T-cell (primary cell): ENCODE measurements at regions not wholly inside any gene's neighbourhood (a gene's known extent, or its start where the extent isn't known, plus 50 kb on each side); places are given as distances from the start of the nearest gene placed in this dataset.

Experiments used
- ATAC-seq, 4 experiments: fragments of 200-7000 bp in 3 of 4; fragments of 150-1000 bp in 1 of 4; cut with Tn5 transposase; replicated peaks in 1 of 4; 1 replicate in 3 of 4; 2 replicates in 1 of 4; pipeline ENCODE4 v1.10.0; 2021; ENCODE audit warnings: moderate library complexity in 3 of 4, mild to moderate bottlenecking in 2 of 4, moderate number of reproducible peaks in 1 of 4
- CTCF ChIA-PET, 2 donors: fragments of 300-600 bp; sonication (Branson Sonifier 250); formaldehyde crosslinking; loops; one replicate each; lab custom pipeline; 2022; ENCODE audit warnings: antibody characterized with exemption in 2 of 2; lab: Charles Lee
- POLR2A ChIA-PET, 2 donors: fragments of 300-600 bp; sonication (Branson Sonifier 250); formaldehyde crosslinking; loops; one replicate each; lab custom pipeline; 2022; ENCODE audit warnings: antibody characterized with exemption in 2 of 2; lab: Charles Lee
- DNase-seq, 35 experiments: peaks; one replicate each; pipeline versions ENCODE4 v3.0.0 to v3.0.0-alpha.2; 2013 to 2023
- H3K27ac ChIP-seq: one replicate; pipeline ENCODE4 v1.5.1; 2013; ENCODE audit warnings: low read length
- H3K27me3 ChIP-seq, 2 experiments: replicated peaks in 1 of 2; 1 replicate in 1 of 2; 2 replicates in 1 of 2; pipeline versions ENCODE4 v1.6.1 to v1.7.0; 2013; ENCODE audit warnings: low read length in 1 of 2, mixed read lengths in 1 of 2; ENCODE audit not compliant: control insufficient read depth in 2 of 2, insufficient read depth in 2 of 2; ENCODE audit errors: extremely low read depth in 1 of 2
- H3K36me3 ChIP-seq, 2 donors: 1 replicate in 1 of 2; 2 replicates in 1 of 2; pipeline versions ENCODE4 v1.6.1 to v1.7.0; 2013; ENCODE audit warnings: low read length in 1 of 2; ENCODE audit not compliant: control insufficient read depth in 2 of 2, insufficient read depth in 1 of 2; ENCODE audit errors: extremely low read depth in 1 of 2
- H3K4me1 ChIP-seq, 2 experiments: 1 replicate in 1 of 2; 2 replicates in 1 of 2; pipeline versions ENCODE4 v1.6.1 to v1.7.0; 2013; ENCODE audit warnings: low read length in 2 of 2, mixed read lengths in 1 of 2; ENCODE audit not compliant: insufficient read depth in 2 of 2, control insufficient read depth in 1 of 2; ENCODE audit errors: extremely low read depth in 1 of 2
- H3K4me3 ChIP-seq, 2 donors: 1 replicate in 1 of 2; 2 replicates in 1 of 2; pipeline versions ENCODE4 v1.5.1 to v1.7.0; 2013; ENCODE audit warnings: mild to moderate bottlenecking in 2 of 2, low read length in 1 of 2, moderate library complexity in 1 of 2; ENCODE audit not compliant: control insufficient read depth in 1 of 2; ENCODE audit errors: extremely low read depth in 1 of 2
- H3K9me3 ChIP-seq: 2 replicates; pipeline ENCODE4 v1.7.0; 2013
- H3K27ac Mint-ChIP-seq, 2 donors: one replicate each; pipeline ENCODE4 v1.8.0; 2020 to 2021; ENCODE audit warnings: mild to moderate bottlenecking in 2 of 2, mixed read lengths in 2 of 2
- H3K27me3 Mint-ChIP-seq, 2 donors: one replicate each; pipeline ENCODE4 v1.8.0; 2021 to 2022; ENCODE audit warnings: mixed read lengths in 2 of 2
- H3K36me3 Mint-ChIP-seq: one replicate; pipeline ENCODE4 v1.8.0; 2021; ENCODE audit warnings: mixed read lengths
- H3K4me1 Mint-ChIP-seq, 3 donors: one replicate each; pipeline ENCODE4 v1.8.0; 2020 to 2022; ENCODE audit warnings: mixed read lengths in 3 of 3, mild to moderate bottlenecking in 1 of 3
- H3K4me3 Mint-ChIP-seq, 3 donors: one replicate each; pipeline ENCODE4 v1.8.0; 2020 to 2022; ENCODE audit warnings: mild to moderate bottlenecking in 3 of 3, mixed read lengths in 3 of 3, moderate library complexity in 3 of 3
- H3K9me3 Mint-ChIP-seq, 3 donors: one replicate each; pipeline ENCODE4 v1.8.0; 2020 to 2022; ENCODE audit warnings: mixed read lengths in 3 of 3
- WGBS: methylation state at CpG from one replicate; pipeline ENCODE4 v1.1.5; 2013; ENCODE audit warnings: missing lambda C conversion rate; ENCODE audit not compliant: insufficient coverage; 5-methylcytosine and 5-hydroxymethylcytosine counted together

DNA sequence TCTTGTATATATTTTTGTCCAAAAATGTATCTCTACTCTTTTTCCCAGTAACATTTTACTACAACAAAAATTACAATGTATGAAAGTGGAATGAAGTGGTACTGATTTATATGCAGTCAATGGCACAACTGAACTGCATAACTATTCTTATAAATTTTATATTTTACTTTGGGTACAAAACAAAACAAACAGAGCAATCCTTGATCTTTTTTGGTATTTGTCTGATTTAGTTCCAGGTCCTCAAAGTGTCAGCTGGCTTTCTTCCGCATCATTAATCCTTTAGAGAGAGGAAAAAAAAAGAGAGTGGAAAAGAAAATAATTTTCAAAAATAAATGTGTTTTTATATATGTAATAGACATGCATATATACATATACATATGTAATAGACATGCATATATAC lies 252.4 kb upstream of the SLIT2 start:
- H3K27ac Mint-ChIP-seq, result no peak overlapping the region
- no CpG with 5 or more reads among the region's 1 CpG for WGBS
- no peaks in the 10 kb centered on the region for H3K4me1 ChIP-seq
- ChIA-PET CTCF (no interaction called here), POLR2A (no interaction called here)
- no peak overlapping the region for H3K4me3 ChIP-seq
- H3K27ac ChIP-seq, result no peak overlapping the region
- no peak for DNase-seq
- no peak for ATAC-seq
- H3K9me3 ChIP-seq, result no peaks in the 10 kb centered on the region
- no peaks in the 10 kb centered on the region for H3K36me3 Mint-ChIP-seq
- no peaks in the 10 kb centered on the region for H3K4me1 Mint-ChIP-seq
- H3K27me3 ChIP-seq, result no peaks in the 10 kb centered on the region
- H3K36me3 ChIP-seq, result no peaks in the 10 kb centered on the region
- H3K4me3 Mint-ChIP-seq, result no peak overlapping the region
- H3K9me3 Mint-ChIP-seq, result peaks cover 7 to 17% (median 8%) of the 10 kb centered on the region in 3 donors
- no peaks in the 10 kb centered on the region for H3K27me3 Mint-ChIP-seq

DNA sequence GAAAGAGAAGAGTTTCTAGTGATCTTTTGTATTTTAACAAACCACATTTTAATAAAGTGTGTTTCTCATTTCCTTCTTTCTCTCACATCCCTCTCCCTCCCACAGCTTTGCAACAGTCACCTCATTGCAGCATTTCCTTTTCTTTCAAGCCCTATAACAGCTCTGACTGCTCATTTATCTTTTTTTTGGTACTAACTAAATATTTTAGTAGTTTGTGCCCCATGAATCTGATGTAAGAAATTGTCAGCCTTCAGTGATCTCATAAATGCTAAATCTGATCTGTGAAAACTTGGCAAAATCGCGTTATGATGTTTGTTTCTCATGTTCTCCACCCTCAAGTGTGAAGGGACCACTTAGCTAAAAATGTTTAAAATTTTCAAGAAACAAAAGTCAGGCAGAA lies 258.5 kb upstream of the SLIT2 start:
- WGBS, result no CpG with 5 or more reads among the region's 2 CpGs
- no peaks in the 10 kb centered on the region for H3K36me3 ChIP-seq

DNA sequence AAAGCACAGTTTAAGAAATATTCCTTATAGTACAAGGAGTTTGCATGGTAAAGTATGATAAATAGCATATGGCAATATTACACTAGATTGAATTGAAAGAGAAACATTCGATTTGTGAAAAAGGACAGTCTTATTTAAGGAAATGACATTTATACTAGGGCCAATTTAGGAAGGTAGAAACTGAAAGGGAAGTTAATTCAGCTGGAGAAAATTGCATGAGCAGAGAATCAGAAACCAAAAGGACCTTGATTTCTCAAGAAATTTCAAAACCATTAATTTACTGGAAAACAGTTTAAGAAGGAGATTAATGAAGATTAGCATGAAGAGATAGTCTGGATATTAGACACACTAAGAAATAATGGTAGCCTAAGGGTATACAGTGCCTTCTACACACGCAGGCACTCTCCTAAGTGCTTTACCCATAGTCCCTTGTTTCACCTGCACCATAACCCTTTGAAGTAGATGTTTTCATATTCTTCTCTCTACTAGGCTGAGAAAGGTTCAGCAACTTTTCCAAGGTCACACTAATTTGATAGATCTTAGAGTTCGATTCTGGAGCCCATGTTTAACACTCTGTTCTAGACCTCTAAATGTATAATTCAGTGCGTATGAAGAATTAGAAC lies 259.1 kb upstream of the SLIT2 start:
- DNase-seq, result no peak
- Histone ChIP-seq H3K4me3 (no peak overlapping the region), H3K4me1 (no peaks in the 10 kb centered on the region), H3K9me3 (no peaks in the 10 kb centered on the region), H3K36me3 (no peaks in the 10 kb centered on the region), H3K27ac (no peak overlapping the region), H3K27me3 (no peaks in the 10 kb centered on the region)
- no peaks in the 10 kb centered on the region for H3K4me1 Mint-ChIP-seq
- CTCF ChIA-PET, result no interaction called here
- no peak for ATAC-seq
- no peak overlapping the region for H3K4me3 Mint-ChIP-seq
- WGBS, result 80% methylated on average over 1 of the region's 4 CpGs
- POLR2A ChIA-PET, result no interaction called here
- H3K27ac Mint-ChIP-seq, result no peak overlapping the region
- no peaks in the 10 kb centered on the region for H3K27me3 Mint-ChIP-seq
- H3K36me3 Mint-ChIP-seq, result no peaks in the 10 kb centered on the region
- peaks cover 3 to 22% (median 20%) of the 10 kb centered on the region in 3 donors for H3K9me3 Mint-ChIP-seq

More for the DNA sequence above, 258.5 kb upstream of the SLIT2 start:
- H3K4me1 Mint-ChIP-seq, result no peaks in the 10 kb centered on the region
- ATAC-seq (no peak), DNase-seq (no peak)
- peaks cover 3 to 20% (median 15%) of the 10 kb centered on the region in 3 donors for H3K9me3 Mint-ChIP-seq
- Histone ChIP-seq H3K4me3 (no peak overlapping the region), H3K4me1 (no peaks in the 10 kb centered on the region), H3K9me3 (no peaks in the 10 kb centered on the region), H3K27me3 (no peaks in the 10 kb centered on the region), H3K27ac (no peak overlapping the region)
- no peak overlapping the region for H3K4me3 Mint-ChIP-seq
- H3K27me3 Mint-ChIP-seq, result no peaks in the 10 kb centered on the region
- no peaks in the 10 kb centered on the region for H3K36me3 Mint-ChIP-seq
- POLR2A ChIA-PET, result no interaction called here
- CTCF ChIA-PET, result no interaction called here
- no peak overlapping the region for H3K27ac Mint-ChIP-seq

DNA sequence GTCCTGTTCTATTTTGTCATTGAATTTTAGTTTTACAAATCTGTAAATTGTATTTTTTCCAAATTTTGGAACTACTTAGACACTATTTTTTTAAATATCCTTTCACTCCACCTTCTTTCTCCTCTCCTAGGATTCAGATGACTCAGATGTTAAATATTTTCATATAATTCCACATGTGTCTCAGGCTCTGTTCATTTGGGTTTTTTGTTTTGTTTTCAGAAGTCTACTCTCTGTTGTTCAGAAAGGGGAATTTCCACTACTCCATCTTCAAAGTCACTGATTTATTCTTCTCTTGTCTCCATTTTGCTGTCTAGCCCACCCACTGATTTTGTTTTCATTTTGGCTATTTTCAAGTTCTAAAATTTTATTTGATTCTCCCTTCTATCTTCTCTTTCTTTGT lies 264.0 kb upstream of the SLIT2 start:
- Mint-ChIP-seq H3K4me1 (no peaks in the 10 kb centered on the region), H3K27ac (no peak overlapping the region), H3K27me3 (no peaks in the 10 kb centered on the region), H3K4me3 (no peak overlapping the region), H3K9me3 (peaks cover 7 to 31% (median 16%) of the 10 kb centered on the region in 3 donors), H3K36me3 (no peaks in the 10 kb centered on the region)
- no peak for ATAC-seq
- ChIA-PET POLR2A (no interaction called here), CTCF (interaction anchor here in 1 of 2 donors (0.6 kb wide), 1 partner anchor 12 kb away, joined by 3 read pairs; no protein-coding TSS in a partner anchor)
- Histone ChIP-seq H3K9me3 (no peaks in the 10 kb centered on the region), H3K4me3 (no peak overlapping the region), H3K27me3 (no peaks in the 10 kb centered on the region), H3K27ac (no peak overlapping the region), H3K4me1 (no peaks in the 10 kb centered on the region), H3K36me3 (no peaks in the 10 kb centered on the region)
- no peak for DNase-seq

DNA sequence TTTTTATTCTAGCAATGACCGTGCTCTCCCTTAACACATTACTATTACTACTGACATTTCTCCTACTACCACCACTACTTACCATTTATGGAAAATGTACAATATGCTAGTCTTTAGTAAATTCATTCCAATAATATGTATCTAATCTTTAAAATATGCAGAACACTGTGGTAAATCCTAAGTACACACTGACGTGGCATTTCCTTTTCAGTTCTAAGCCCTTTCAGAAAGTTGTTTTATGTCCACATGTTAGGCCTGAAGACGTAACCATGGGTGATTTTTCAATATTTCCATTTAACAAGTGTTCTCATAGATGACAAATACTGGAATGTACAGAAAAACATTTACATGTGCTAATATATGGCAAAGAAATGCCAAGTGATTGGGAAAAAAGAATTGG lies 268.6 kb upstream of the SLIT2 start:
- no peaks in the 10 kb centered on the region for H3K27me3 ChIP-seq
- Mint-ChIP-seq H3K27me3 (no peaks in the 10 kb centered on the region), H3K27ac (no peak overlapping the region), H3K4me1 (no peaks in the 10 kb centered on the region), H3K9me3 (peaks cover 11 to 36% (median 13%) of the 10 kb centered on the region in 3 donors), H3K4me3 (no peak overlapping the region), H3K36me3 (no peaks in the 10 kb centered on the region)
- ChIA-PET POLR2A (no interaction called here), CTCF (no interaction called here)
- H3K9me3 ChIP-seq, result no peaks in the 10 kb centered on the region
- no peak for ATAC-seq
- no CpG with 5 or more reads among the region's 3 CpGs for WGBS
- H3K36me3 ChIP-seq, result no peaks in the 10 kb centered on the region
- DNase-seq, result no peak
- no peaks in the 10 kb centered on the region for H3K4me1 ChIP-seq
- no peak overlapping the region for H3K4me3 ChIP-seq
- H3K27ac ChIP-seq, result no peak overlapping the region

DNA sequence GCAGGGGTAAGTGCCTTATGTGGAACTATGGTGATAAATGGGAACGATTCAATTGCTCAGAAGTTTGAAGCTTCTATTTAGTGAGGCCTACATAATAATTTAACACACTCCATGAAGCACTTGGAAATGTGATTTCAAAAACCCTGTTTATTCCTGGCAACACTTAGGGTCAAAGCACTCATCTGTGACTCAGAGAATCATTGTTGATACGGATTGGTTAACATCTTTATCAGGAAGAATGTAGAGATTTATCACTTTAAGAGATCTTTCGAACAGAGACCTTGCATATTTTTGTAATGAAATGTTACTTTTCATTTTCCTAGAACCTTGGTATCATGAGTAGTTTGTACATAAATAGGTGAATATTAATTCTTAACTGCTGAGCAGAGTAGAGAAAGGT lies 269.1 kb upstream of the SLIT2 start:
- DNase-seq (no peak), ATAC-seq (no peak)
- ChIA-PET POLR2A (no interaction called here), CTCF (no interaction called here)
- Histone ChIP-seq H3K4me1 (no peaks in the 10 kb centered on the region), H3K27ac (no peak overlapping the region), H3K9me3 (no peaks in the 10 kb centered on the region), H3K36me3 (no peaks in the 10 kb centered on the region), H3K4me3 (no peak overlapping the region), H3K27me3 (no peaks in the 10 kb centered on the region)
- no peaks in the 10 kb centered on the region for H3K36me3 Mint-ChIP-seq
- 50% methylated on average over 1 of the region's 3 CpGs for WGBS
- peaks cover 13 to 37% (median 17%) of the 10 kb centered on the region in 3 donors for H3K9me3 Mint-ChIP-seq
- H3K4me3 Mint-ChIP-seq, result no peak overlapping the region
- no peaks in the 10 kb centered on the region for H3K4me1 Mint-ChIP-seq
- no peak overlapping the region for H3K27ac Mint-ChIP-seq
- H3K27me3 Mint-ChIP-seq, result no peaks in the 10 kb centered on the region

DNA sequence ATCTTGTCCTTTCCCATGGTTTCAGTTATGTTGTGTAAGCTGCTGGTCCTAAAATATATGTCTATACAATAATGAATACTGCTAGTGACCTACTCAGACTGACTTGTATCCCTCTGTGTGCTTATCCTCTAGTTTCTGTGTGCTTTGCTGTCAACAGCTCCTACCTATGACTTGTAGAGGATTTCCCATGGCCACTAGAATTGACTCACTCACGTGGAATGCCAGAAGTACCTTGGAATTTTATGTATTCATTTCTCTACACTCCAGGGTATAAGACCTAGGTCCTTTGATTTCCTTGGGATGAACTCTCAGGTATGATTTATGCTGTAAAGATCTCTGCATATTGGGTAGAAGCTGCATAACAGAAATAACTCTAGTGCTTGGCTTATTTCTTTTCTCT lies 279.9 kb upstream of the SLIT2 start:
- Histone ChIP-seq H3K4me1 (no peaks in the 10 kb centered on the region), H3K4me3 (no peak overlapping the region), H3K27ac (no peak overlapping the region), H3K9me3 (no peaks in the 10 kb centered on the region), H3K36me3 (no peaks in the 10 kb centered on the region), H3K27me3 (no peaks in the 10 kb centered on the region)
- no peaks in the 10 kb centered on the region for H3K4me1 Mint-ChIP-seq
- no peak for ATAC-seq
- ChIA-PET POLR2A (no interaction called here), CTCF (no interaction called here)
- H3K36me3 Mint-ChIP-seq, result no peaks in the 10 kb centered on the region
- no peak for DNase-seq
- no peak overlapping the region for H3K27ac Mint-ChIP-seq
- peaks cover 8 to 13% (median 13%) of the 10 kb centered on the region in 3 donors for H3K9me3 Mint-ChIP-seq
- WGBS, result no CpG with 5 or more reads among the region's 1 CpG
- H3K4me3 Mint-ChIP-seq, result no peak overlapping the region
- H3K27me3 Mint-ChIP-seq, result no peaks in the 10 kb centered on the region
